GM06990 (cell line): ENCODE measurements at regions not wholly inside any gene's neighbourhood (a gene's known extent, or its start where the extent isn't known, plus 50 kb on each side); places are given as distances from the start of the nearest gene placed in this dataset.

ENCODE experiments used
- DNase-seq: peaks from one replicate; pipeline ENCODE4 v3.0.0-alpha.2; 2011; ENCODE audit not compliant: insufficient read length; ENCODE audit errors: extremely low read depth
- H3K27me3 ChIP-seq: replicated peaks from 2 replicates; pipeline ENCODE4 v1.6.0; 2011; ENCODE audit warnings: low read length; ENCODE audit not compliant: control insufficient read depth, insufficient read depth
- H3K36me3 ChIP-seq: 2 replicates; pipeline ENCODE4 v1.5.1; 2011; ENCODE audit warnings: low read length; ENCODE audit not compliant: control insufficient read depth, insufficient read depth
- H3K4me3 ChIP-seq: replicated peaks from 2 replicates; pipeline ENCODE4 v1.5.1; 2011; ENCODE audit warnings: low read depth, mild to moderate bottlenecking, control low read depth, low read length
- CTCF ChIP-seq: IDR thresholded peaks from 2 replicates; pipeline ENCODE4 v1.5.1; 2011; ENCODE audit warnings: low read length, control low read depth, mild to moderate bottlenecking, inconsistent platforms; ENCODE audit not compliant: insufficient read depth, poor library complexity, severe bottlenecking

DNA sequence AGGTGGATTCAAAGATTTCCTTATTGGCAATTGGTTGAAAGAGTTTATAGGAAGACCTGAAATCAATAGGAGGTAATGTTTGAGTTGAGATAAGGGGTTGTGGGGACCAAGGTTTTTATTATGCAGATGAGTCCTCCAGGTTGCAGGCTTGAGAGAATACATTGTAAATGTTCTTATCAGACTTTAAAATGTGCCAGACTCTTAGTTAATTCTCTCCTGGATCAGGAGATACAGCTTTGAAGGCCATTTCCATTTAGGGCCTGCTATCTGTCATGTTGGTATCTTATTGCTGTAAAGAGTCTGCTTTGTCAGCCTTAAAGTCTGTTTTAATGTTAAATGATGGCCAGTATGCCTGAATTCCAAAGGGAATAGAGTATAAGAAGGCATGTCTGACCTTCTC, 61.8 kb upstream of the CALCR start:
- Histone ChIP-seq H3K4me3 (no peak overlapping the region), H3K36me3 (no peaks in the 10 kb centered on the region), H3K27me3 (no peaks in the 10 kb centered on the region)
- no peak for TF ChIP-seq CTCF
- DNase-seq = no peak

DNA sequence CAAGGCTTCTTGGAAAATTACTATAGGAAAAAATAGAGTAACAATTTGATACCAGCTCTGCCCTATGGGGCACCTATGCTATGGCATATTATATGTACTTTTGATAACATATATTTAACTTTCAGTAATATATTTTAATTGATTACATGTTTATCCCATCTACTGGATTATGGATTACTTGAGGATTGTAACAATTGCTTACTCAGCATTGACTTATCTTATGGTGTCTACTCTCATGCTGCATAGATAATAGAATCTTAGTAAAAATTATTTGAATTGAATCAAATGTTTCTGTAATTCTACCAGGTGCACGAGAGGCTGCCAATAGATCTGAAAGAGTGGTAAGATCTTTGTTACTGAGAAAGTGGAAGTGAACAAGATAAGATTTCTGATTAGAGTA, 57.8 kb upstream of the CALCR start:
- Histone ChIP-seq H3K4me3 (no peak overlapping the region), H3K27me3 (no peaks in the 10 kb centered on the region), H3K36me3 (no peaks in the 10 kb centered on the region)
- no peak for TF ChIP-seq CTCF
- DNase-seq = no peak

- TF ChIP-seq CTCF = no peak
- no peak overlapping the region for H3K4me3 ChIP-seq
- no peaks in the 10 kb centered on the region for H3K27me3 ChIP-seq
- DNase-seq = no peak
- H3K36me3 ChIP-seq = no peaks in the 10 kb centered on the region
These were observed 54.8 kb upstream of the CALCR start for GRCh38 chr7:93629291-93629801.

DNA sequence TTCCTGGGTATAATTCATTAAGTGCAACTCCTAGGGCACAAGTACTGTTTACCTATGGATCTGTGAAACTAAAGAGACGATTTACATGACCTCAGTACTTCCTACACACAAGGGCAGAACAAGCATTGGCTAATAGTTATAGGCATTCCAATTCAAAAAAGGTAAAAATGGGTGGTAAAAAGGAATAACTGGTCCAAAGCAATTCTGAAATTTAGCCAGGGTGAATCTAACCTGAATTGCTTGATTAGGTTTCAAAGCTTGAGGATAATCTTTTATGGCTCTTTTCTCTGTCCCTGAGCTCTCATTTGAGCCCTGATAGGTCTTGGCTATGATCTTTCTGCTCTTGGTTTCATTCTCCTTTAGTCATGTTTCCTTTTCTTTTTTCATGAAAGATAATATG, 52.3 kb upstream of the CALCR start:
- no peaks in the 10 kb centered on the region for H3K36me3 ChIP-seq
- no peak for DNase-seq
- no peaks in the 10 kb centered on the region for H3K27me3 ChIP-seq
- no peak overlapping the region for H3K4me3 ChIP-seq
- TF ChIP-seq CTCF = no peak
